WERI-Rb-1 (cell line): ENCODE measurements at regions not wholly inside any gene's neighbourhood (a gene's known extent, or its start where the extent isn't known, plus 50 kb on each side); places are given as distances from the start of the nearest gene placed in this dataset.
"Not testable (repeated sequence)": the region's sequence is repeated elsewhere in the genome, so short reads cannot be mapped to it uniquely, and the experiment has no call there.

Experiments
- DNase-seq: peaks from one replicate; pipeline ENCODE4 v3.0.0-alpha.2; 2020
- H3K27ac ChIP-seq: fragments of 250-450 bp; sonication (Bioruptor Pico); 2 replicates; pipeline ENCODE4 v1.5.1; 2020; ENCODE audit warnings: mild to moderate bottlenecking, moderate library complexity
- H3K27me3 ChIP-seq: fragments of 250-450 bp; sonication (Bioruptor Pico); 2 replicates; pipeline ENCODE4 v1.5.1; 2021; ENCODE audit warnings: mild to moderate bottlenecking, low read depth, moderate library complexity; ENCODE audit not compliant: insufficient read depth, severe bottlenecking
- H3K36me3 ChIP-seq: fragments of 250-450 bp; sonication (Bioruptor Pico); 2 replicates; pipeline ENCODE4 v1.5.1; 2020; ENCODE audit warnings: mild to moderate bottlenecking, moderate library complexity
- H3K4me3 ChIP-seq: 2 replicates; pipeline ENCODE4 v1.5.1; 2011; ENCODE audit warnings: low read depth, mild to moderate bottlenecking, control low read depth, low read length
- H3K9me3 ChIP-seq: fragments of 250-450 bp; sonication (Bioruptor Pico); 2 replicates; pipeline ENCODE4 v1.5.1; 2021; ENCODE audit warnings: mild to moderate bottlenecking, moderate library complexity; ENCODE audit not compliant: severe bottlenecking

GRCh38 chr15:32536507-32537172, 56.6 kb upstream of the GOLGA8N start:
- not testable (repeated sequence) for H3K9me3 ChIP-seq, H3K27me3 ChIP-seq, H3K27ac ChIP-seq, H3K36me3 ChIP-seq
- H3K4me3 ChIP-seq = peak overlapping the region; percentile 43
- peak; percentile 33 for DNase-seq

- H3K27ac ChIP-seq, H3K36me3 ChIP-seq, DNase-seq, H3K27me3 ChIP-seq, H3K4me3 ChIP-seq, H3K9me3 ChIP-seq: not testable (repeated sequence)
These were observed 57.2 kb upstream of the GOLGA8N start for GRCh38 chr15:32536057-32536493.

- not testable (repeated sequence) for H3K27ac ChIP-seq, H3K9me3 ChIP-seq, H3K4me3 ChIP-seq, DNase-seq, H3K36me3 ChIP-seq, H3K27me3 ChIP-seq
These were observed 57.9 kb upstream of the GOLGA8N start for GRCh38 chr15:32535150-32535898.

GRCh38 chr15:32522900-32523299, 67.5 kb upstream of the GOLGA8O start:
- not testable (repeated sequence) for H3K27me3 ChIP-seq, DNase-seq, H3K27ac ChIP-seq, H3K36me3 ChIP-seq, H3K9me3 ChIP-seq, H3K4me3 ChIP-seq

- not testable (repeated sequence) for H3K9me3 ChIP-seq, H3K36me3 ChIP-seq, H3K27me3 ChIP-seq, DNase-seq, H3K4me3 ChIP-seq, H3K27ac ChIP-seq
These were observed 67.0 kb upstream of the GOLGA8O start for GRCh38 chr15:32522421-32522820.

- H3K4me3 ChIP-seq, H3K9me3 ChIP-seq, H3K27me3 ChIP-seq, H3K36me3 ChIP-seq, DNase-seq, H3K27ac ChIP-seq: not testable (repeated sequence)
These were observed 63.5 kb upstream of the GOLGA8O start for GRCh38 chr15:32518976-32519375.

- H3K27me3 ChIP-seq, H3K36me3 ChIP-seq, H3K27ac ChIP-seq: not testable (repeated sequence)
These were observed 62.6 kb upstream of the GOLGA8O start for GRCh38 chr15:32518013-32518412.

GRCh38 chr15:32516954-32517353, 61.5 kb upstream of the GOLGA8O start:
- H3K27ac ChIP-seq, H3K4me3 ChIP-seq, H3K36me3 ChIP-seq, H3K27me3 ChIP-seq, H3K9me3 ChIP-seq, DNase-seq: not testable (repeated sequence)

More at GRCh38 chr15:32518013-32518412, 62.6 kb upstream of the GOLGA8O start:
- H3K9me3 ChIP-seq, DNase-seq, H3K4me3 ChIP-seq: not testable (repeated sequence)

GRCh38 chr15:32513378-32513777, 57.9 kb upstream of the GOLGA8O start:
- not testable (repeated sequence) for H3K36me3 ChIP-seq, H3K27me3 ChIP-seq, H3K4me3 ChIP-seq, H3K9me3 ChIP-seq, H3K27ac ChIP-seq, DNase-seq

- H3K27ac ChIP-seq, H3K4me3 ChIP-seq, H3K27me3 ChIP-seq, H3K9me3 ChIP-seq, DNase-seq, H3K36me3 ChIP-seq: not testable (repeated sequence)
These were observed 54.6 kb upstream of the GOLGA8O start for GRCh38 chr15:32510027-32510426.

- H3K36me3 ChIP-seq, H3K27ac ChIP-seq, H3K4me3 ChIP-seq, DNase-seq, H3K27me3 ChIP-seq, H3K9me3 ChIP-seq: not testable (repeated sequence)
These were observed 52.6 kb upstream of the GOLGA8O start for GRCh38 chr15:32508081-32508480.

GRCh38 chr15:32506787-32507186, 51.4 kb upstream of the GOLGA8O start:
- H3K9me3 ChIP-seq, H3K36me3 ChIP-seq, H3K27ac ChIP-seq, H3K4me3 ChIP-seq, DNase-seq, H3K27me3 ChIP-seq: not testable (repeated sequence)

GRCh38 chr15:32505633-32506032, 50.2 kb upstream of the GOLGA8O start:
- not testable (repeated sequence) for H3K27ac ChIP-seq, H3K27me3 ChIP-seq, DNase-seq, H3K36me3 ChIP-seq, H3K4me3 ChIP-seq, H3K9me3 ChIP-seq
